Fibroblast of peridontal ligament (primary cell): ENCODE measurements at regions not wholly inside any gene's neighbourhood (a gene's known extent, or its start where the extent isn't known, plus 50 kb on each side); places are given as distances from the start of the nearest gene placed in this dataset.
A peak's percentile ranks its signal among the peaks of the same experiment; 100 is the strongest.
"Not testable (repeated sequence)": the region's sequence is repeated elsewhere in the genome, so short reads cannot be mapped to it uniquely, and the experiment has no call there.

ENCODE experiments used
- DNase-seq: peaks from one replicate; pipeline ENCODE4 v3.0.0-alpha.2; 2010; ENCODE audit errors: extremely low read depth

DNA sequence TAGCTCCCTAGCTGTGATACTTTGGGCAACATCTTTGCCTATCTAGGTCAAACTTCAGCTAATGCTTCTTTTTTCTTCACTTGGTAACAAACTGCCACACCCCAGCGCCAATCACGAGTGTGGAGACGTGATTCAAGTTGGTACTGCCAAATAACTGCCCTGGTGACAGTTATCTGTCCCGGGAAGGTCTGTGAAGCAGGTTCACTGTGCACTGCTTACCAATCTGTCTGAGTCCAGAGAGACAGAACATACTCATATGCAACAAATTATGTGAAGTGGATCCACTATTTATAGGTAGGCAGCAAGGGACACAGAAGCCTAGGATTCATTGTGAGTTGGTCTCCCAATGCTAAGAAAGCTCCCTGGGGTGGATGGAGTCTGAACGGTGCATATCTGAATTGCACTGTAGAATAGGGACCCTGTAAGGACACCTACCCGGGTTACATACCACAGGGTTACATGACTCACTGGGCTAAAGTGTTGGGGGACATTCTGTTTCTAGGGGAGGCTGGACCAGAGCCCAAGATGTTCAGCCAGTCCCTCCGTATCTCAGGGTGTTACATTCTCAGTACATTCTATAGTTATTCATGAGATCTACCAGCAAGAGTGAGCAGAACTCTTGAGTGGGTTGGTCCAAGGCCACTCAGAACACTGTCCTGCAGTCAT, 95.4 kb upstream of the STC2 start:
- no peak for DNase-seq

DNA sequence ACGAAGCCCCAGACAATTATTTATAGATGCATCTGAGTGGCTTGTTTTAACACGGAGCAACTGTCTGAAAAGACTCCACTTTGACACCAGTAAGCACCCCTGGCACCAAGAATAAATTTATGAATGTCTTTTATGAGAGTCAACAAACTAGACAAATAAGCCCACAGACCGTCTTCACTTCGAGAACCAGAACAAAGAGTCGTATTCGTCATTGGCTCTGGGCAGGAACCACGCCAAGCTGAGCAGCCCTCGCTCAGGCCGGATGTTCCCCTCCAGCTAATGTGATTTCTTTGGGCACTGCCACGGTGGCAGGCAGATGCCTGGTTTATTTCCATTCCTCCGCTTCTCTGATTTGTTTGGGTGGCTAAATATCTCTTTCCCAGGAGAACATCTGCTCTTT, 91.9 kb upstream of the STC2 start:
- DNase-seq: no peak

DNA sequence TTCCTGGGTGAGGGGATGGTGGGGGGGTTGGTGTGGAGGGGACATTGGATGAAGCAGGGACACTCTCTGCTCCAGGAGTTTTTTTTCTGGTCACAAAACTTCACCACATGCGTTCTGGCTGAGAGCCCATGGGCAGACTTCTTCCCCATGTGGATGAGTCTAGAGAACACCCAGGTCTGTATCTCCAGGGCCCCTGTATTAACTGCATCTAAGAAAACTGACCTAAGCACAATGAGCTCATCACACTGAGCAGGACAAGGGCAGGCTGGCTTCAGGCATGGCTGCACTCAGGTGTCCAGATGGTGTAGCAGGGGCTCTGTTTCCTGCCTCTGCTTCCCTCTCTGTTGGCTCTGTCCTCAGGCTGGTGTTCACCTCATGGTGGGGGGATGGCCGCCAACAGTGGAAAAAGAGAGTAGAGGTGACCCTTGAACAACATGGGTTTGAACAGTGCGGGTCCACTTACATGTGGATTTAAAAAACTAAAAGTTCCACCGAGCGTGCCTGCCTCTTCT, 85.3 kb upstream of the STC2 start:
- no peak for DNase-seq

GRCh38 chr5:173412566-173412965, 84.4 kb upstream of the STC2 start:
- peak; percentile 8 for DNase-seq

- no peak for DNase-seq
These were observed 83.8 kb upstream of the STC2 start for GRCh38 chr5:173411791-173412555.

DNA sequence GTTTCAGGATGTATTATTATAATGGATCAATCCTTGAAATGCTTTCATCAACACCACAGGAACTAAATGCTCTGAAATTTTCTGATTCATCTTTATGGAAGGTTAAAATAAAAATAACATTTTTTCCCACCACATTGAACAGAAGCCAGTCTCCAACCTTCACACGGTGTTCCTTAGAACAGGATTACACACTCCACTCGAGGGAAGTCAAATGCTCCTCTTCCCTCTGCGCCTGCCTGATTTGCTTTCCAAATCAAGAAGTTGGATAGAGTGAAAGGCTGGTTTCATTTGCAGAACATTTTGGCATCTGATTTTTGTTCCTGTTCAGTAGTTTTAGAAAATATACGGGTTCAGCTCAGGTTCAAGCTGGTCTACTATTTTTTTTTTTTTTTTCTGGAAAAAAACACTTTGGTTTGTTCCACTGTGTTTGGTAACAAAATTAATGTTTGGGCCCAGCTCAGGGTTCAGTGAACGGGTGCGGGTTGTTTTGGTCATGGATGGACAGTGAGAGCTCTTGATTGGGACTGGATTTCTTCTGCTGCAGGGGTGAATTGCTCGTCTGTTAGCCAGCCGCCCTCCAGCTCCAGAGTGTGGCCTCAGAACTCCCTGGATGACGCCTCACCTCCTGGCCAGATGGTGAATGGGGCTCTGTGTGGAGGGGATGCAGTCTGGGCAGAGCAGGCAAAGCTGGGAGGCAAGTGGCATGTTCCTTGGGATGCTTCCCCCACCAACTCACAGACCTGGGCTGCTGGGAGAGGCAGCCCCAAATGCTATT, 82.4 kb upstream of the STC2 start:
- DNase-seq: no peak

GRCh38 chr5:173408946-173409345, 80.7 kb upstream of the STC2 start:
- no peak for DNase-seq

GRCh38 chr5:173399851-173400250, 71.6 kb upstream of the STC2 start:
- DNase-seq: no peak

GRCh38 chr5:173397516-173397915, 69.3 kb upstream of the STC2 start:
- DNase-seq: peak; percentile 8

DNA sequence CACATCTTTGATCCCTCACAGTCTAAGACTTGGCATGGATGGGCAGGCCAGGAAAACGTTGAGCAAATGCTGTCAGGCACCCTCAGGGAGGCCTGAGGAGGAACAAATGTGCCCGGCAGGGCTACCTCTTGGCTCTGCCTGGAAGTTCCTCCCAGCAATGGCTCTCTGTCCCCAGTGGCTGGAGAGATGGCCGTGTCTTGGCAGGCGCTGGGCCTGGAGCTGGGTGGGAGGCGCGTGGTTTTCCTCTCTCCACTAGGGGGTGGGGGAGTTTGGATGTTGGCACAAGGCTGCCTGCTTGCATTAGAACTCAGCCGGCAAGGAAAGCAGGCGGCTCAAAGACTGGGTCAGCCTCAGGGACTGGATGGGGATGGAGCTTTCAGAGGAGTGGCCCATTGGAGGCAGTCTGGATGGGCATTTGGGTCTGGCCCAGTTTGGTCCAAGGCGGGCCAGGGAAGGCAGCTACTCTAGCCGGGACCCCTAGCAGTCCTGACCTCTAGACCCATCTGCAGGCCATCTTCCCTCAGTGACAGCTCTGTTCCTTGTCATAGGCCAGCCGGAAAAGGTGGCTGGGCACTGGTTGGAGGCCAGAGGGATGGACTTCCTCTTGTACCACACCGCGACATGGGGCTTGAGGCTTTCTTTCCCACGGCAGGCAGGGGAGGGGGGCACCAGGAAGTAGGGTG, 68.2 kb upstream of the STC2 start:
- DNase-seq: no peak

- no peak for DNase-seq
These were observed 67.7 kb upstream of the STC2 start for GRCh38 chr5:173395933-173396308.

DNA sequence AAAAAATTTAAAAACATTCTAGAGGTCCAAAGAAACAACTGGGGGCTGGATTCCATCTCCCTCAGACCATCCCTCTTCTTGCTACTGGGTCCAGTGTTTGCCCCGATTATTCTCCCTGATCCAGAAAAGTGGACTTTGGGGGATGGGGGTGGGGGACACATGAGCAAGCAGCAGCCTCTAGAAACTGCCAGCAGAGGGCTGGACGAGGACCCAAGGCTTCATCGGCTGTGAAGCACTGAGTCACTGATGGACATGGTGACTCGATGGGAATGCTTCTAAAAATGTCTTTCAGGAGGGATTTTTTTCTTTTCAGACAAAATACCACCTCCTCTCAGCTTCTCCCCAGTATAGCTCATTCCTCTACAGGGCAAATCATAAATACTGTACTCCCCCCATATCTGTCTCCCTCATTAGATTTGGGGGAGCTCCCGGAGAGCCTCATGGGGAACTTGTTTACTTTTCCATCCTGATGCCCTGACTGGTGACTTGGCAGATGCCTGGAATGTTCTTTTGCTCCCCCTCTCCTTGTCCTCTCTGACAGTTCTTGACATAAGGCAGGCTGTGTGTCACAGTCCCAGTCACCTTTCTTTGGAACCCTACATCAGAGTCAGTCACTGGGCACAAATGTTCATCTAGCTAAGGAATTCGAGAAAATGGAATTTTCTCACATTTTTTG, 67.2 kb upstream of the STC2 start:
- DNase-seq: peak; percentile 55

GRCh38 chr5:173394701-173395100, 66.5 kb upstream of the STC2 start:
- DNase-seq: peak; percentile 8

DNA sequence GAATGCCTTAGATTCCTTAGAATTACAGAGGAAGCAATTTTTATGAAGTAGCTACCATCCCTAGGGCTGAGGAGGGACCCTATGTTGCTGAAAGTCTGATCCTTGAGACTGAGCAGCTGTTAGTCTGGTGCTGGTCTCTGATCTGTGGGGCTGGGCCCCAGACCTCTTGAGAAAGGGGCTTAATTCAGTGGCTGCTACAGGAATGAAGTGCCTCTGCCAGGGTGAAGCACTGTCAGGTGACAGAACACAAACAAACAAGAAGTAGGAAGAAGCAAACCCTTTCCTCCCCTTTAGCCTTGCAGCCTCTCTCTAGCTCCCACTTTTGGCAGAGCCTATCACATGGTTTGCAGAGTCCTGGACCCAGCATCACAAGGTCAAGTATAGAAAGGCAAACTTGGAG, 64.0 kb upstream of the STC2 start:
- DNase-seq: no peak

DNA sequence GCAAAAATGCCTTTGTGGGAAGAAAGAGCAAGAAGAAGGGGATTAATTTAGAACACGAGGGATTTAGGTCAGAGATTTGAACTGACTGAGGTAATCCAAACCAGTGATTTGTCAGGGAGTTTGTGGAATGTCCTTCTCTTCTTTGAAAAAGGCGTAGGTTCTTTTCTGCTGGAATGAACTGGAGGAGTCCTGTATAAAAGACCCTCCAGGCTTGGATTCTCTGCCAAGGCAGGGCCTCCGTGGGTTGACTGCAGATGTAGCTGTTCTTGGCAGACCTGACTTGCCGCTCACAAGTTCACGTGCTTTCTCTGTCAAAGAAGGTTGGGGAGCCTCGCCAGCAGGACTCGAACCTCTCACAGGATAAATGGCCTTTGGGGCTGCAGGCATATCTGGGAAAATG, 62.8 kb upstream of the STC2 start:
- DNase-seq: no peak

DNA sequence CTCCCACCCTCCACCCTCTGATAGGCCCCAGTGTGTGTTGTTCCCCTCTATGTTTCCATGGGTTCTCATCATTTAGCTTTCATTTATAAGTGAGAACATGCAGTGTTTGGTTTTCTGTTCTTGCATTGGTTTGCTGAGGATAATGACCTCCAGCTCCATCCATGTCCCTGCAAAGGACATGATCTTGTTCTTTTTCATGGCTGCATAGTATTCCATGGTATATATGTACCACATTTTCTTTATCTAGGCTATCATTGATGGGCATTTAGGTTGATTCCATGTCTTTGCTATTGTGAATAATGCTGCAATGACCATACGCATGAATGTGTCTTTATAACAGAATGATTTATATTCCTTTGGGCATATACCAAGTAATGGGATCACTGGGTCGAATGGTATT, 59.1 kb upstream of the STC2 start:
- not testable (repeated sequence) for DNase-seq

DNA sequence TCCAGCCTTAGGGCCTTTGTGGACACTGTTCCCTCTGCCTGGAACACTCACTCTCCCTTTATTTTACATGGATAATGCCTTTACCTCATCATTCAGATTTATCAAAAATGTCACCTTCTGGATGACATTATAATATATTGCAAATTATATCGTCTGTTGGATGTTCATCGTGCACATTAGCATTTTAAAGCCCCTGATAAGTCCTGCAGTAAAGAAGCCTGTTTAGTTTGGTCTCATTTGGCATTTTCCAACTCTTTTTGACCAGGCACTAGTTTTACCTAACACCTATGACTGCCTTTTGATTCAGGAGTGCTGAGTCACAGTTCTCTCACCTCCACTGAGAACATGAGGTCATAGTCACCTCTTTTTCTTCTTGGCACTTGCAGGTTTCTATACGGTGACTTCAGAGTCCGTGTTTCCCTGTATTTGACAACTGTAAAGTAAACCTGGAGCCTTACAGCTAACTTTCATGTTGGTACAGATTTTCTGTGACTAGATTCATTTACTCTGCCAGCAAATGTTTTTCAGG, 57.7 kb upstream of the STC2 start:
- no peak for DNase-seq

GRCh38 chr5:173383711-173384110, 55.5 kb upstream of the STC2 start:
- peak; percentile 53 for DNase-seq

- no peak for DNase-seq
These were observed 50.5 kb upstream of the STC2 start for GRCh38 chr5:173378727-173379126.
